H7 (cell line): ENCODE measurements at regions not wholly inside any gene's neighbourhood (a gene's known extent, or its start where the extent isn't known, plus 50 kb on each side); places are given as distances from the start of the nearest gene placed in this dataset.

Experiments
- DNase-seq: peaks from one replicate; pipeline ENCODE4 v3.0.0; 2012
- H3K27me3 ChIP-seq: 2 replicates; pipeline ENCODE4 v1.6.0; 2011; ENCODE audit warnings: mild to moderate bottlenecking, low read length; ENCODE audit not compliant: control insufficient read depth, insufficient read depth
- H3K36me3 ChIP-seq: replicated peaks from 2 replicates; pipeline ENCODE4 v1.5.1; 2011; ENCODE audit warnings: low read length; ENCODE audit not compliant: control insufficient read depth, insufficient read depth
- H3K4me3 ChIP-seq: 2 replicates; pipeline ENCODE4 v1.5.1; 2011; ENCODE audit warnings: low read depth, mild to moderate bottlenecking, control low read depth, low read length, moderate library complexity; ENCODE audit not compliant: insufficient read depth

- no peaks in the 10 kb centered on the region for H3K27me3 ChIP-seq
- no peaks in the 10 kb centered on the region; the same call in 1 of the 2 replicates for H3K36me3 ChIP-seq
- DNase-seq, result no peak
- no peak overlapping the region for H3K4me3 ChIP-seq
Measured at GRCh38 chr11:10914050-10914449, 56.2 kb upstream of the ZBED5 start.

DNA sequence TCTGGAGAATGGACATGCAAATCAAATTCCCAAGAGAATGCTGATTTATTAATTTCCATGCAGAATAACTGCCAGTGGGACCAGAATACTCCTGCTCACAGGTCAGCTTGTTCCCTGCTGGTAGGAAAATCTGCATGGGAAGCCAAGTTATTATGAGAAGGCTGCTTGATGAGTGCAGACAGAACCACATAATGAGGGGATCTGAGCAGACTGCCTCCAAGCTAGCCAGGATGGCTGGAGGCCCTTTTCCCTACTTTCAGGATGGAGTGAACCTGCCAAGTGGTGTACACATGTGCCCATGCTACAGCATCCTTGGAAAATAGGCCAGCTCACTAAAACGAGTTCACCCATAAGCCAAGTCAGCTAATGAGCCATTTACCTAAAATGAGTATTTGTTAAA is 55.2 kb upstream of the ZBED5 start:
- no peak for DNase-seq
- H3K4me3 ChIP-seq, result no peak overlapping the region
- H3K27me3 ChIP-seq, result no peaks in the 10 kb centered on the region
- H3K36me3 ChIP-seq, result no peaks in the 10 kb centered on the region; the same call in 1 of the 2 replicates

GRCh38 chr11:10911907-10912306 is 54.1 kb upstream of the ZBED5 start:
- DNase-seq, result no peak
- Histone ChIP-seq H3K4me3 (no peak overlapping the region), H3K27me3 (no peaks in the 10 kb centered on the region), H3K36me3 (no peaks in the 10 kb centered on the region; the same call in 1 of the 2 replicates)

DNA sequence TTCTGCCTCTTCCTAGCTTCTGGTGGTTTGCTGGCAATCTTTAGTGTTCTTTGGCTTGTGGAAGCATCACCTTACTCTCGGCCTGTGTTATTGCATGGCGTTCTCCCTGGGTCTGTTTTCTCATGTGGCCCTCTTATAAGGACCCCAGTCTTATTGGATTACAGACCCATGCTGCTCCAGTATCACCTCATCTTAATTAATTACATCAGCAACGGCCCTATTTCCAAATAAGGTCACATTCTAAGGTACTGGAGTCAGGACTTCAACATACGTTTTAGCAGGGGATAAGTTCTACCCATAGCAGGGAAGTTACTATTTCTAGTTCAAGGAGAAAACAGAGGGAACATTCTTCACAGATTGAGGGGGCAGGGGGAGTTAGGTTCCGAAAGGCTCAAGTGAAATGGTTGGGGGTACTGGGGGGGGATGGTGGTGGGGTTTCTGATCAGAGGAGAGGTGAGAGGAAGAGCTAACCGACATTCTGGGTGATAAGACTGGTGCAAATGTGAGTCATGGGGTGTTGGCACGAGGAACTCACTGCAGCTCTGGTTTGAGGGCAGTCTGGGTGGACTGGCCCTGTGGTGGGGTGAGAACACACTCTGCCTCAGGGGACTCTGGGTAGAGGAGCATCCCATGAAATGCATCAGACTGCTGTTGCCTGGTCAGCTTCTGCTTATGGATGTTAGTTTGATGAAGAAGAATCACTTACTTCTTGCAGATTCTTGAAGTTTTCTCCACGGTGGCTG is 51.5 kb upstream of the ZBED5 start:
- no peak overlapping the region for H3K4me3 ChIP-seq
- DNase-seq, result no peak
- H3K27me3 ChIP-seq, result no peaks in the 10 kb centered on the region
- no peaks in the 10 kb centered on the region for H3K36me3 ChIP-seq

- Histone ChIP-seq H3K27me3 (no peaks in the 10 kb centered on the region), H3K36me3 (no peaks in the 10 kb centered on the region), H3K4me3 (no peak overlapping the region)
- no peak for DNase-seq
Measured at GRCh38 chr11:10908215-10908951, 50.5 kb upstream of the ZBED5 start.
